Body of pancreas (tissue), 4 donors: ENCODE measurements at regions not wholly inside any gene's neighbourhood (a gene's known extent, or its start where the extent isn't known, plus 50 kb on each side); places are given as distances from the start of the nearest gene placed in this dataset.

ENCODE experiments used
- ATAC-seq: fragments of 150-250 bp; one replicate; pipeline ENCODE4 v1.9.1; 2016
- DNase-seq, 4 donors: peaks; one replicate each; pipeline ENCODE4 v3.0.0-alpha.2; 2019
- H3K27ac ChIP-seq, 4 donors: fragments of 200-600 bp; sonication (generic); 1 replicate in 3 of 4; 2 replicates in 1 of 4; pipeline versions ENCODE4 v1.5.1 to v1.6.1; 2016 to 2019; ENCODE audit warnings: mild to moderate bottlenecking in 1 of 4, mixed read lengths in 1 of 4, moderate library complexity in 1 of 4
- H3K27me3 ChIP-seq, 2 donors: fragments of 200-600 bp; sonication (generic); one replicate each; pipeline ENCODE4 v1.6.0; 2016; ENCODE audit warnings: mild to moderate bottlenecking in 1 of 2
- H3K36me3 ChIP-seq, 2 donors: fragments of 200-600 bp; sonication (generic); replicated peaks in 1 of 2; 2 replicates each; pipeline ENCODE4 v1.5.1; 2016; ENCODE audit warnings: low read depth in 2 of 2; ENCODE audit not compliant: insufficient read depth in 1 of 2
- H3K4me1 ChIP-seq: fragments of 200-600 bp; sonication (generic); one replicate; pipeline ENCODE4 v1.6.0; 2016
- H3K4me3 ChIP-seq, 2 donors: fragments of 200-600 bp; sonication (generic); 1 replicate in 1 of 2; 2 replicates in 1 of 2; pipeline ENCODE4 v1.5.1; 2016 to 2019
- H3K9me3 ChIP-seq, 3 donors: fragments of 200-600 bp; sonication (generic); 1 replicate in 2 of 3; 2 replicates in 1 of 3; pipeline ENCODE4 v1.5.1; 2016
- CTCF ChIP-seq, 7 experiments: fragments of 450-650 bp in 4 of 7; fragments of 200-600 bp in 3 of 7; sonication (generic) in 3 of 7; IDR thresholded peaks; one replicate each; pipeline ENCODE4 v1.5.1; 2016 to 2019; ENCODE audit warnings: antibody characterized with exemption in 7 of 7
- POLR2A ChIP-seq, 3 donors: fragments of 450-650 bp; IDR thresholded peaks; one replicate each; pipeline ENCODE4 v1.6.1; 2016; ENCODE audit warnings: antibody characterized with exemption in 3 of 3, mild to moderate bottlenecking in 2 of 3
- WGBS, 2 donors: methylation state at CpG; one replicate each; pipeline ENCODE4 v1.1.5; 2017; 5-methylcytosine and 5-hydroxymethylcytosine counted together
- intact Hi-C: fragments of 100-400 bp; cut with DNase I; formaldehyde crosslinking; loops from one replicate; pipeline ENCODE4 v1.15.1; 2023

GRCh38 chr17:27984816-27985215 is 57.7 kb upstream of the NLK start:
- no peak for DNase-seq
- Histone ChIP-seq H3K27ac (no peak overlapping the region), H3K4me1 (peaks cover 4% of the 10 kb centered on the region), H3K4me3 (no peak overlapping the region), H3K9me3 (no peaks in the 10 kb centered on the region), H3K27me3 (no peaks in the 10 kb centered on the region), H3K36me3 (no peaks in the 10 kb centered on the region)
- intact Hi-C loops, result loop anchor here (10.0 kb wide), 1 partner anchor 50 kb away; no protein-coding TSS in a partner anchor
- no peak for TF ChIP-seq CTCF (IDR thresholded peaks at IDR 0.05)
- no peak for TF ChIP-seq POLR2A (IDR thresholded peaks at IDR 0.05)
- peak; percentile 33 for ATAC-seq
- 54 to 61% methylated on average over 6 of the region's 6 CpGs for WGBS, 2 donors

GRCh38 chr17:27985306-27985705 is 57.2 kb upstream of the NLK start:
- no peaks in the 10 kb centered on the region for H3K36me3 ChIP-seq
- H3K27me3 ChIP-seq, result no peaks in the 10 kb centered on the region
- intact Hi-C loops, result loop anchor here (10.0 kb wide), 1 partner anchor 51 kb away; no protein-coding TSS in a partner anchor
- no peak for TF ChIP-seq CTCF (IDR thresholded peaks at IDR 0.05)
- TF ChIP-seq POLR2A (IDR thresholded peaks at IDR 0.05), result no peak
- DNase-seq (no peak), ATAC-seq (no peak)
- H3K4me3 ChIP-seq, result no peak overlapping the region
- peaks cover 4% of the 10 kb centered on the region for H3K4me1 ChIP-seq
- no peaks in the 10 kb centered on the region for H3K9me3 ChIP-seq
- 56 to 81% methylated on average over 7 of the region's 7 CpGs for WGBS, 2 donors
- H3K27ac ChIP-seq, result no peak overlapping the region

DNA sequence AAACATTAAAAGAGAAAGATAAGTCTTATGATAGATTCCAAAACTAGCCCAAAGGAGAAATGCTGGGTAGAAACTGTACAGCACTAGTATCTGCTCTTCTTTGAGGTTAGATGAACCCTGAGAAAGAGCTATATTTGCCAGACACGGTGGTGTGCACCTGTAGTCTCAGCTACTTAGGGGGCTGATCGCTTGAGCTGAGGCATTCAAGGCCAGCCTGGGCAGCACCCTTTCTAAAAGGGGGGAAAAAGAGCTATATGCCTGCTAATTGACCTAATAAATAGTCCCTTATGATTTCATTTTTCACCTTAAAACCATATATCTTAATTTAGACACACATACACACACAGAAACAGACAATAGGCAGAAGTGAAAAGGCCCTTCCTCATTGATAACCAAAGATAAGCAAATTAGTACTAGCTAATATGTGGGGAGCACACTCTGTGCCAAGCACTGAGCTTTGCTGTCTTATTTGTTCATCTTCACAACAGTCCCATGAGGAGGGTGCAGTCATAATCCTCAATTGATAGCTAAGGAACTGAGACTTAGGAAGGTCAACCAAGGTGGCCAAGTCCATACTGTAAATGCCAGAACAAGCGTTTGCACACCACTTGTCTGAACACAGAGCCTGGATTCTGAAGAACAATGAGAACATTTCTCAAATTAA is 56.6 kb upstream of the NLK start:
- H3K36me3 ChIP-seq, result no peaks in the 10 kb centered on the region
- intact Hi-C loops, result loop anchor here (10.0 kb wide), 1 partner anchor 51 kb away; no protein-coding TSS in a partner anchor
- no peak overlapping the region for H3K4me3 ChIP-seq
- H3K9me3 ChIP-seq, result no peaks in the 10 kb centered on the region
- ATAC-seq (no peak), DNase-seq (no peak)
- H3K27ac ChIP-seq, result no peak overlapping the region
- TF ChIP-seq POLR2A (IDR thresholded peaks at IDR 0.05) (no peak), CTCF (IDR thresholded peaks at IDR 0.05) (no peak)
- no peaks in the 10 kb centered on the region for H3K27me3 ChIP-seq
- 76 to 85% methylated on average over 3 of the region's 3 CpGs for WGBS, 2 donors
- H3K4me1 ChIP-seq, result peaks cover 4% of the 10 kb centered on the region

GRCh38 chr17:27986805-27987684 is 55.4 kb upstream of the NLK start:
- Histone ChIP-seq H3K27ac (no peak overlapping the region), H3K9me3 (no peaks in the 10 kb centered on the region), H3K4me3 (no peak overlapping the region), H3K36me3 (no peaks in the 10 kb centered on the region), H3K4me1 (peaks cover 4% of the 10 kb centered on the region), H3K27me3 (no peaks in the 10 kb centered on the region)
- DNase-seq (no peak), ATAC-seq (no peak)
- intact Hi-C loops, result loop anchor here (10.0 kb wide), 1 partner anchor 52 kb away; no protein-coding TSS in a partner anchor
- TF ChIP-seq POLR2A (IDR thresholded peaks at IDR 0.05) (no peak), CTCF (IDR thresholded peaks at IDR 0.05) (no peak)
- WGBS, 2 donors, result 87 to 90% methylated on average over 9 of the region's 9 CpGs
